ENCODE measurements at regions not wholly inside any gene's neighbourhood (a gene's known extent, or its start where the extent isn't known, plus 50 kb on each side); places are given as distances from the start of the nearest gene placed in this dataset.
A peak's percentile ranks its signal among the peaks of the same experiment; 100 is the strongest.

- 11% methylated on average over 9 of the region's 9 CpGs for WGBS (ENCODE audit: insufficient coverage, low coverage, missing lambda C conversion rate)
- no peak overlapping the region for H3K4me2 ChIP-seq (ENCODE audit: insufficient read depth, low read length)
- DNase-seq (ENCODE audit: extremely low read depth in 1 of 4, low spot score in 3 of 4) (no peak), ATAC-seq (no peak), FAIRE-seq (no peak)
- no peaks in the 10 kb centered on the region; the same call in 1 of the 2 replicates for H4K20me1 ChIP-seq (replicated peaks; ENCODE audit: control insufficient read depth, insufficient read depth, low read length)
- H3K9me1 ChIP-seq (ENCODE audit: control insufficient read depth, insufficient read depth, low read length), result no peaks in the 10 kb centered on the region
- no peaks in the 10 kb centered on the region for H3K36me3 ChIP-seq (ENCODE audit: control insufficient read depth, insufficient read depth, low read length)
- intact Hi-C loops (cut with micrococcal nuclease) (loop anchor here (5.0 kb wide), 1 partner anchor 42 kb away; no protein-coding TSS in a partner anchor), in situ Hi-C loops (cut with MboI) (no loop called here)
- no peak overlapping the region for H3K27ac ChIP-seq (ENCODE audit: extremely low read depth, low read depth, low read length)
- H3K4me1 ChIP-seq (replicated peaks in 1 of 2; ENCODE audit: control insufficient read depth in 2 of 2, insufficient read depth in 2 of 2, low read length in 2 of 2), result peaks cover 0 to 11% of the 10 kb centered on the region in 2 experiments; a peak in 4 of 5 replicates
- no TSS peak for BruUV-seq (replicated peaks)
- H3K9ac ChIP-seq (ENCODE audit: insufficient read depth in 1 of 2, low read depth in 2 of 2, low read length in 2 of 2), result no peak overlapping the region
- no peaks in the 10 kb centered on the region for H3K9me3 ChIP-seq (replicated peaks; ENCODE audit: control insufficient read depth, insufficient read depth, low read depth, low read length)
- POLR2A ChIA-PET, result interaction anchor here (0.6 kb wide), 1 partner anchor 61 kb away, joined by 3 read pairs; no protein-coding TSS in a partner anchor
- CTCF ChIA-PET (ENCODE audit: low intra/inter-chr PET ratio), result no interaction called here
- no peaks in the 10 kb centered on the region for H3K79me2 ChIP-seq (ENCODE audit: control insufficient read depth, insufficient read depth, low read length)
- H3K4me3 ChIP-seq, result no peak overlapping the region
- peaks cover 0 to 5% of the 10 kb centered on the region in 2 experiments; a peak in 2 of 5 replicates for H3K27me3 ChIP-seq (ENCODE audit: control insufficient read depth in 2 of 2, insufficient read depth in 2 of 2, low read length in 2 of 2)
- H2AFZ ChIP-seq (ENCODE audit: low read depth, low read length), result no peak overlapping the region
- TF ChIP-seq PRDM10 (IDR thresholded peaks at IDR 0.05; ENCODE audit: partially characterized antibody) (peak; percentile 21), PBX2 (CRISPR knock-in tag; IDR thresholded peaks at IDR 0.05; ENCODE audit: low read depth) (no peak), PBX2 (tag; conservative IDR thresholded peaks at IDR 0.05; ENCODE audit: low read depth) (no peak), NFIC (IDR thresholded peaks at IDR 0.05) (no peak), ZNF408 (CRISPR knock-in tag; IDR thresholded peaks at IDR 0.05; ENCODE audit: low read depth) (no peak), RCOR1 (IDR thresholded peaks at IDR 0.05; ENCODE audit: borderline replicate concordance in 1 of 2, low read depth in 2 of 2, low read length in 2 of 2) (peak in 1 of 2 experiments; percentile 26; a peak in 1 of 4 replicates), ZNF239 (CRISPR knock-in tag; IDR thresholded peaks at IDR 0.05) (no peak), FOSL1 (tag; conservative IDR thresholded peaks at IDR 0.05) (no peak), ADNP (tag; IDR thresholded peaks at IDR 0.05) (peak; percentile 26; the same call in 1 of the 2 replicates), ZNF253 (CRISPR knock-in tag; conservative IDR thresholded peaks at IDR 0.05) (no peak), E2F1 (CRISPR knock-in tag; IDR thresholded peaks at IDR 0.05) (no peak), HIVEP1 (CRISPR knock-in tag; IDR thresholded peaks at IDR 0.05) (no peak), KDM1A (IDR thresholded peaks at IDR 0.05) (peak; percentile 35 to 54; a peak in 1 of 4 replicates), SMAD1 (IDR thresholded peaks at IDR 0.05; ENCODE audit: low read depth, low read length, partially characterized antibody) (no peak), ZSCAN29 (IDR thresholded peaks at IDR 0.05) (no peak)
Observed at GRCh38 chr10:110399106-110399964, 94.6 kb upstream of the SMNDC1 start.

All from K562 (cell line).